Peyer's patch (tissue), 4 donors: ENCODE measurements at regions not wholly inside any gene's neighbourhood (a gene's known extent, or its start where the extent isn't known, plus 50 kb on each side); places are given as distances from the start of the nearest gene placed in this dataset.

Source experiments
- CTCF ChIP-seq, 6 experiments: fragments of 450-650 bp in 4 of 6; fragments of 200-600 bp in 2 of 6; sonication (generic) in 1 of 6; IDR thresholded peaks; one replicate each; pipeline ENCODE4 v1.5.1; 2017 to 2019; ENCODE audit warnings: antibody characterized with exemption in 6 of 6, mild to moderate bottlenecking in 3 of 6, moderate library complexity in 1 of 6
- POLR2A ChIP-seq, 2 donors: fragments of 450-650 bp; IDR thresholded peaks; one replicate each; pipeline ENCODE4 v1.5.1; 2017; ENCODE audit warnings: antibody characterized with exemption in 2 of 2, mild to moderate bottlenecking in 2 of 2, moderate library complexity in 2 of 2

- no peak for TF ChIP-seq CTCF (IDR thresholded peaks at IDR 0.05)
- TF ChIP-seq POLR2A (IDR thresholded peaks at IDR 0.05) = no peak
These were observed 762.9 kb upstream of the AMELY start for GRCh38 chrY:7674465-7674864.
